ENCODE measurements at regions not wholly inside any gene's neighbourhood (a gene's known extent, or its start where the extent isn't known, plus 50 kb on each side); places are given as distances from the start of the nearest gene placed in this dataset.

DNA sequence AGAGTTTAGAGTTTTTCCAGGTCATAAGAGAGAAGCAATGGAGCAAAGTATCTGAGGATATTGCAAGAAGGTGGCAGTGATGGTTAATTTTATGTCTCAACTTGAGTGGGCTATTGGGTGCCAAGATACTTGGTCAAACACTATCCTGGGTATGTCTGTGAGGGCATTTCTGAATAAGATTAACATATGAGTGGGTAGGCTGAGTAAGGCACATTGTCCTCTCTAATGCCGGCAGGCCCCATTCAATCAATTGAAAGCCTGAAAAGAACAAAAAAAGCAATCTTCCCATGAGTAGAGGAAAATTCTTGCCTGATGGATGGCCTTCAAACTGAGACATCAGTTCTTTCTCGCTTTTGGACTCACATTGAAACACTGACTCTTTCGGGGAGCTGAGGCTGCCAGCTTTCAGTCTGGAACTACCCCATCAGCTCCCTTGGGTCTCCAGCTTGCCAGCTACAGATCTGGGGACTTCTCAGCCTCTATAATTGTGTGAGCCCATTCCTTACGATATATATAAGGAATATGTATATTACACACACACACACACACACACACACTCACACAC lies 228.8 kb downstream of the BUD13 start:
- TF ChIP-seq, protein P1, sequence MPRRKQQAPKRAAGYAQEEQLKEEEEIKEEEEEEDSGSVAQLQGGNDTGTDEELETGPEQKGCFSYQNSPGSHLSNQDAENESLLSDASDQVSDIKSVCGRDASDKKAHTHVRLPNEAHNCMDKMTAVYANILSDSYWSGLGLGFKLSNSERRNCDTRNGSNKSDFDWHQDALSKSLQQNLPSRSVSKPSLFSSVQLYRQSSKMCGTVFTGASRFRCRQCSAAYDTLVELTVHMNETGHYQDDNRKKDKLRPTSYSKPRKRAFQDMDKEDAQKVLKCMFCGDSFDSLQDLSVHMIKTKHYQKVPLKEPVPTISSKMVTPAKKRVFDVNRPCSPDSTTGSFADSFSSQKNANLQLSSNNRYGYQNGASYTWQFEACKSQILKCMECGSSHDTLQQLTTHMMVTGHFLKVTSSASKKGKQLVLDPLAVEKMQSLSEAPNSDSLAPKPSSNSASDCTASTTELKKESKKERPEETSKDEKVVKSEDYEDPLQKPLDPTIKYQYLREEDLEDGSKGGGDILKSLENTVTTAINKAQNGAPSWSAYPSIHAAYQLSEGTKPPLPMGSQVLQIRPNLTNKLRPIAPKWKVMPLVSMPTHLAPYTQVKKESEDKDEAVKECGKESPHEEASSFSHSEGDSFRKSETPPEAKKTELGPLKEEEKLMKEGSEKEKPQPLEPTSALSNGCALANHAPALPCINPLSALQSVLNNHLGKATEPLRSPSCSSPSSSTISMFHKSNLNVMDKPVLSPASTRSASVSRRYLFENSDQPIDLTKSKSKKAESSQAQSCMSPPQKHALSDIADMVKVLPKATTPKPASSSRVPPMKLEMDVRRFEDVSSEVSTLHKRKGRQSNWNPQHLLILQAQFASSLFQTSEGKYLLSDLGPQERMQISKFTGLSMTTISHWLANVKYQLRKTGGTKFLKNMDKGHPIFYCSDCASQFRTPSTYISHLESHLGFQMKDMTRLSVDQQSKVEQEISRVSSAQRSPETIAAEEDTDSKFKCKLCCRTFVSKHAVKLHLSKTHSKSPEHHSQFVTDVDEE (CRISPR knock-in tag; IDR thresholded peaks at IDR 0.05): no peak
- TF ChIP-seq CSDC2 (CRISPR knock-in tag; IDR thresholded peaks at IDR 0.05) (no peak), RARB (CRISPR knock-in tag; IDR thresholded peaks at IDR 0.05) (no peak), ZFP3 (CRISPR knock-in tag; IDR thresholded peaks at IDR 0.05) (no peak), ZC3H10 (CRISPR knock-in tag; IDR thresholded peaks at IDR 0.05) (no peak)
- TF ChIP-seq, protein P2, sequence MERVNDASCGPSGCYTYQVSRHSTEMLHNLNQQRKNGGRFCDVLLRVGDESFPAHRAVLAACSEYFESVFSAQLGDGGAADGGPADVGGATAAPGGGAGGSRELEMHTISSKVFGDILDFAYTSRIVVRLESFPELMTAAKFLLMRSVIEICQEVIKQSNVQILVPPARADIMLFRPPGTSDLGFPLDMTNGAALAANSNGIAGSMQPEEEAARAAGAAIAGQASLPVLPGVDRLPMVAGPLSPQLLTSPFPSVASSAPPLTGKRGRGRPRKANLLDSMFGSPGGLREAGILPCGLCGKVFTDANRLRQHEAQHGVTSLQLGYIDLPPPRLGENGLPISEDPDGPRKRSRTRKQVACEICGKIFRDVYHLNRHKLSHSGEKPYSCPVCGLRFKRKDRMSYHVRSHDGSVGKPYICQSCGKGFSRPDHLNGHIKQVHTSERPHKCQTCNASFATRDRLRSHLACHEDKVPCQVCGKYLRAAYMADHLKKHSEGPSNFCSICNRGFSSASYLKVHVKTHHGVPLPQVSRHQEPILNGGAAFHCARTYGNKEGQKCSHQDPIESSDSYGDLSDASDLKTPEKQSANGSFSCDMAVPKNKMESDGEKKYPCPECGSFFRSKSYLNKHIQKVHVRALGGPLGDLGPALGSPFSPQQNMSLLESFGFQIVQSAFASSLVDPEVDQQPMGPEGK (CRISPR knock-in tag; IDR thresholded peaks at IDR 0.05; ENCODE audit: borderline replicate concordance): no peak
